AG04450 (cell line): ENCODE measurements at regions not wholly inside any gene's neighbourhood (a gene's known extent, or its start where the extent isn't known, plus 50 kb on each side); places are given as distances from the start of the nearest gene placed in this dataset. TPM values are rescaled to one million over a fixed set of nuclear protein-coding genes. Genes with fewer than 3 reads are reported as not detected.

Experiments
- CTCF ChIA-PET: fragments of 300-600, 350-600 bp; formaldehyde crosslinking; extraction: SDS; loops from one replicate; lab custom pipeline; 2022; ENCODE audit warnings: antibody characterized with exemption, inconsistent platforms; lab: Charles Lee
- POLR2A ChIA-PET: fragments of 350-600 bp; formaldehyde crosslinking; extraction: SDS; loops from one replicate; lab custom pipeline; 2021; ENCODE audit warnings: antibody characterized with exemption, inconsistent platforms; lab: Yijun Ruan, JAX
- DNase-seq: peaks from one replicate; pipeline ENCODE4 v3.0.0-alpha.2; 2011; ENCODE audit warnings: low read depth, low spot score
- H3K27ac ChIP-seq: one replicate; pipeline ENCODE4 v1.5.1; 2012; ENCODE audit warnings: low read depth, low read length, control low read depth
- H3K27me3 ChIP-seq: one replicate; pipeline ENCODE4 v1.6.0; 2012; ENCODE audit warnings: low read length; ENCODE audit not compliant: control insufficient read depth, insufficient read depth
- H3K4me3 ChIP-seq: 2 replicates; pipeline ENCODE4 v1.5.1; 2011; ENCODE audit warnings: mild to moderate bottlenecking, low read depth, low read length, control low read depth
- H3K9me3 ChIP-seq: 2 replicates; pipeline ENCODE4 v1.5.1; 2012; ENCODE audit warnings: low read length; ENCODE audit not compliant: control insufficient read depth, insufficient read depth
- small RNA-seq: library from RNA; depleted of rRNA; stranded (forward); fragments of <200 nt; gene quantifications from one replicate; pipeline ENCODE3, GENCODE V24; 2012; ENCODE audit warnings: low read depth; ENCODE audit not compliant: insufficient read length
- TF ChIP-seq, protein P1 (sequence below): IDR thresholded peaks from 2 replicates; pipeline ENCODE4 v1.5.1; 2011; ENCODE audit warnings: low read depth, low read length, control low read depth, inconsistent platforms

DNA sequence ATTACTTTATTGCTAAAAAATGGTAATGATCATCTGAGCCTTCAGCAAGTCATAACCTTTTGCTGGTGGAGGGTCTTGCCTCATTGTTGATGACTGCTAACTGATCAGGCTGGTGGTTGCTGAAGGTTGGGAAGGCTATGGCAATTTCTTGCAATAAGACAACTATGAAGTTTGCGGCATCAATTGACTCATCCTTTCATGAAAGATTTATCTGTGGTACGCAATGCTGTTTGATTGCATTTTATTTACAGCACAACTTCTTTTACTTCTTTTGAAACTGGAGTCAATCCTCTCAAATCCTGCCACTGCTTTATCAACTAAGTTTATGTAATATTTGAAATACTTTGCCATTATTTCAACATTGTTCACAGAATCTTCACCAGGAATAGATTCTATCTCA, 58.3 kb upstream of the ACO1 start:
- Histone ChIP-seq H3K4me3 (no peak overlapping the region), H3K9me3 (no peaks in the 10 kb centered on the region), H3K27ac (no peak overlapping the region), H3K27me3 (no peaks in the 10 kb centered on the region)
- no peak for DNase-seq
- TF ChIP-seq, protein P1, sequence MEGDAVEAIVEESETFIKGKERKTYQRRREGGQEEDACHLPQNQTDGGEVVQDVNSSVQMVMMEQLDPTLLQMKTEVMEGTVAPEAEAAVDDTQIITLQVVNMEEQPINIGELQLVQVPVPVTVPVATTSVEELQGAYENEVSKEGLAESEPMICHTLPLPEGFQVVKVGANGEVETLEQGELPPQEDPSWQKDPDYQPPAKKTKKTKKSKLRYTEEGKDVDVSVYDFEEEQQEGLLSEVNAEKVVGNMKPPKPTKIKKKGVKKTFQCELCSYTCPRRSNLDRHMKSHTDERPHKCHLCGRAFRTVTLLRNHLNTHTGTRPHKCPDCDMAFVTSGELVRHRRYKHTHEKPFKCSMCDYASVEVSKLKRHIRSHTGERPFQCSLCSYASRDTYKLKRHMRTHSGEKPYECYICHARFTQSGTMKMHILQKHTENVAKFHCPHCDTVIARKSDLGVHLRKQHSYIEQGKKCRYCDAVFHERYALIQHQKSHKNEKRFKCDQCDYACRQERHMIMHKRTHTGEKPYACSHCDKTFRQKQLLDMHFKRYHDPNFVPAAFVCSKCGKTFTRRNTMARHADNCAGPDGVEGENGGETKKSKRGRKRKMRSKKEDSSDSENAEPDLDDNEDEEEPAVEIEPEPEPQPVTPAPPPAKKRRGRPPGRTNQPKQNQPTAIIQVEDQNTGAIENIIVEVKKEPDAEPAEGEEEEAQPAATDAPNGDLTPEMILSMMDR, result no peak
- ChIA-PET CTCF (no interaction called here), POLR2A (no interaction called here)

DNA sequence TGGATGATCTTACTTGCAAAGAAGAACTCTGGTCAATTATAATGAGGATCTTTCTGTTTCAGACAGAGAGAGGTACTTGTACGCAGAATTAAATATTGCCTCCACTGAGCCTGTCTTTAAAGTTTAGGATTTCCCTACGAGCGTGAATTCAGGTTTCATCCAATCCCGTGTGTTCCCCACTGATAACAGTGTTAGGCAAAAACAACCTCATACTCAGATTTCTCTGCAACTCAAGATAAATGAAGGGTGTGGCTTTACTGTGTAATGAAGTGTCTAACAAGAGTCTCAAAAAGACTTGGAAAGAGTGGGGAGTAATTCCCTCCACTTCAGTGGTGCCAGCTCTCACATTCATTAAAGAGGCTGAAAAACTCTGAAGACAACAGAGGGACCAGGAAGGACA, 53.2 kb upstream of the ACO1 start:
- TF ChIP-seq, protein P1, result no peak
- ChIA-PET POLR2A (no interaction called here), CTCF (no interaction called here)

DNA sequence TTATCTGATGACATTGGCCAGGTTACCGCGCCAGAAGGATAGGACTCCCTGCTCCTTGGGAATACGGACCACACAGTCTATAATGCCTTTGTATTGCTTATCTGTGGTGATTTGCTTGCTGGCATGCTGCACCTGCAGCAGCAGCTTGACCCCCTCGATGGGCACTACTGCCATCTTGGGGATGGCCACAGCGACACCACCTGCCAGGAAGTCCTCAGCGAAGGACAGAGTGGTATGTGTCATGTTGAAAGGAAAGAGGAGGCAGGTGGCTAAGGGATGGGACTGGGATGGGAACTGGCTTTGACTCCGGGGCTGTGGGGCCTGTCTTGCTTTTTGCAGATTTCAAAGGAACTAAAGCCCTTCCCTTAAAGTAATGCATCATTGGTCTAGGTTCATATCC, 50.3 kb upstream of the ACO1 start:
- DNase-seq, result no peak
- Histone ChIP-seq H3K27me3 (no peaks in the 10 kb centered on the region), H3K4me3 (no peak overlapping the region), H3K27ac (no peak overlapping the region), H3K9me3 (no peaks in the 10 kb centered on the region)
- TF ChIP-seq, protein P1, result no peak
- POLR2A ChIA-PET, result no interaction called here
- CTCF ChIA-PET, result no interaction called here

More for the DNA sequence above, 53.2 kb upstream of the ACO1 start:
- H3K4me3 ChIP-seq, result no peak overlapping the region
- H3K27me3 ChIP-seq, result no peaks in the 10 kb centered on the region
- no peaks in the 10 kb centered on the region for H3K9me3 ChIP-seq
- DNase-seq, result no peak
- no peak overlapping the region for H3K27ac ChIP-seq

Small RNAs in the stretch of these regions (small RNA-seq; reads per million reads assigned to genes)
- not detected for gene MIR873
- not detected for gene MIR876
- gene RNA5SP281, result not detected
